ENCODE measurements at regions not wholly inside any gene's neighbourhood (a gene's known extent, or its start where the extent isn't known, plus 50 kb on each side); places are given as distances from the start of the nearest gene placed in this dataset.

- DNase-seq, result no peak
These were observed 237.3 kb downstream of the TMEM167A start for GRCh38 chr5:82839881-82840280.

- DNase-seq, result no peak
These were observed 241.7 kb downstream of the TMEM167A start for GRCh38 chr5:82835488-82835887.

GRCh38 chr5:82834151-82834550 is 243.0 kb downstream of the TMEM167A start:
- no peak for DNase-seq

GRCh38 chr5:82833277-82833676 is 243.9 kb downstream of the TMEM167A start:
- DNase-seq, result no peak

GRCh38 chr5:82832445-82832844 is 244.7 kb downstream of the TMEM167A start:
- DNase-seq, result no peak

- DNase-seq, result no peak
These were observed 249.0 kb downstream of the TMEM167A start for GRCh38 chr5:82828211-82828610.

GRCh38 chr5:82827651-82828050 is 249.5 kb downstream of the TMEM167A start:
- DNase-seq, result no peak

- no peak for DNase-seq
These were observed 254.6 kb downstream of the TMEM167A start for GRCh38 chr5:82822634-82822927.

GRCh38 chr5:82821846-82822633 is 255.2 kb downstream of the TMEM167A start:
- DNase-seq, result peak; percentile 53

- DNase-seq, result peak; percentile 85
These were observed 256.0 kb downstream of the TMEM167A start for GRCh38 chr5:82820961-82821845.

GRCh38 chr5:82820188-82820587 is 257.0 kb downstream of the TMEM167A start:
- peak; percentile 38 for DNase-seq

GRCh38 chr5:82817897-82818676 is 259.1 kb downstream of the TMEM167A start:
- no peak for DNase-seq

- no peak for DNase-seq
These were observed 260.3 kb downstream of the TMEM167A start for GRCh38 chr5:82816926-82817325.

GRCh38 chr5:82815871-82816270 is 261.3 kb downstream of the TMEM167A start:
- no peak for DNase-seq

GRCh38 chr5:82813861-82814260 is 263.3 kb downstream of the TMEM167A start:
- DNase-seq, result peak; percentile 67

- DNase-seq, result no peak
These were observed 264.6 kb downstream of the TMEM167A start for GRCh38 chr5:82812575-82812974.

- no peak for DNase-seq
These were observed 265.7 kb downstream of the TMEM167A start for GRCh38 chr5:82811490-82811889.

GRCh38 chr5:82809420-82810143 is 267.6 kb downstream of the TMEM167A start:
- DNase-seq, result no peak

- DNase-seq, result peak; percentile 13
These were observed 268.2 kb downstream of the TMEM167A start for GRCh38 chr5:82808960-82809359.

- no peak for DNase-seq
These were observed 270.2 kb downstream of the TMEM167A start for GRCh38 chr5:82807021-82807420.

GRCh38 chr5:82806513-82806912 is 270.7 kb downstream of the TMEM167A start:
- no peak for DNase-seq

GRCh38 chr5:82804155-82804690 is 273.0 kb downstream of the TMEM167A start:
- DNase-seq, result no peak

Data from NCI-H69 (cell line).